ENCODE measurements at regions not wholly inside any gene's neighbourhood (a gene's known extent, or its start where the extent isn't known, plus 50 kb on each side); places are given as distances from the start of the nearest gene placed in this dataset.
"Not testable (repeated sequence)": the region's sequence is repeated elsewhere in the genome, so short reads cannot be mapped to it uniquely, and the experiment has no call there.

GRCh38 chr20:52423536-52424140 is 232.1 kb upstream of the ZFP64 start:
- not testable (repeated sequence) for DNase-seq

DNA sequence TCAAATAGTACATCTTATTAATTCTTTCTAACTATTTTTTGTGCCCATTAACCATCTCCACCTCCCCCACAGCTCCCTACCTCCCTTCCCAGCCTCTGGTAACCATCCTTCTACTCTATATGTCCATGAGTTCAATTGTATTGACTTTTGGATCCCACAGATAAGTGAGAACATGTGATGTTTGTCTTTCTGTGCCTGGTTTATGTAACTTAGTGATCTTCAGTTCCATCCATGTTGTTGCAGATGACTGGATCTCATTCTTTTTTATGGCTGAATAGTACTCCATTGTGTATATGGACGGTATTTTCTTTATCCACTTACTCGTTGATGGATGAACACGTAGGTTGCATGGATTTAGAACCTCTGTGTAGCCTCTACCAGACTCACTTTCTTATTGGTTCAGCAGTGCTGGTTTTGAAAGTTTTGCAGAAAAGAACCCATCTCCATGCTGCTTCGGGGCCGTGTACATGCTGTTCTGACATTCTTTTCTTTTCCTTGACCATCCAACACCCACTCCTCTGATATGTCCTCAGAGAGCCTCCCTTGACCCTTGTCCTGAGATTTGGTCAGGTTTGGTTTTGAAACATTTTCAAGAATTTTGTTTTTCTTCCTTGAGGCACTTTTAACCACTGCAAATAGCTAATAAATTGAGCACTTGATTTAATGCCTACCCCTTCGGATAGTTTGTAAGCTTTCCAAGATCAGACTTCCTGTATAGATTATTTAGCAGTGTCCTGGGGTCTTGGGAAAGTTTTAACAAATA is 231.2 kb upstream of the ZFP64 start:
- DNase-seq: no peak

GRCh38 chr20:52420805-52421204 is 229.2 kb upstream of the ZFP64 start:
- no peak for DNase-seq

DNA sequence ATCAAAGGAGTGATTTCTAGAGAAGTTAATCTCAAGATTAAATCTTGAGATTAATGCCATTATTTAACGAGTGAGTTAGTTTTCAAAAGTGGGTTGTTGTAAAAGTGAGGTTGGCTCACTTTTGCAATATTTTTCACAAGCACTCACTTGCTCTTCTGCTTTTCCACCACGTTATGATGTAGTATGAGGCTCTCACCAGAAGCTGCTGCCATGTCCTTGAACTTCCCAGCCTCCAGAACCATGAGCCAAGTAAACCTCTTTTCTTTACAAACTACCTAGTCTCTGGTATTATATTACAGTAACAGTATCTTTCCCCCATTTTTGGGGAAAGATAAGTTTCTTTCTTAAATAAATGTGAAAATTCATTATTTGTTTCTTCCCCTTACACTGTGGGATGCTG is 227.6 kb upstream of the ZFP64 start:
- DNase-seq: no peak

GRCh38 chr20:52416953-52417352 is 225.4 kb upstream of the ZFP64 start:
- DNase-seq: no peak

DNA sequence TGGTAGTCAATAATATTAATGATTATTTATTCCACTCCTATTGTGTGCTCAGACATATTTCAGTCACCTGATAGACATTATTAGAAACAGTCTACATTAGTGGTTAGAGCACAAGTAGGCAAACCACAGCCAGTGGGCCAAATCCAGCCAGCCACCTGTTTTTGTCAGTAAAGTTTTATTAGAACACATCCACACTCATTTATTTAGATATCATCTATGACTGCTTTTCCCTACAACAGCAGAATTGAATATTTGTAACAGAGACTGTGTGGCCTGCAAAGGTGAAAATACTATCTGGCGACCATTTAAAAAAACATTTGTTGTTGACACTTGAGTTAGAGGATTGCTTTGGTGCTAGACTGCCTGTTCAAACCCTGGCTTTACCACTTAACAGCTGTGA is 220.0 kb upstream of the ZFP64 start:
- no peak for DNase-seq

DNA sequence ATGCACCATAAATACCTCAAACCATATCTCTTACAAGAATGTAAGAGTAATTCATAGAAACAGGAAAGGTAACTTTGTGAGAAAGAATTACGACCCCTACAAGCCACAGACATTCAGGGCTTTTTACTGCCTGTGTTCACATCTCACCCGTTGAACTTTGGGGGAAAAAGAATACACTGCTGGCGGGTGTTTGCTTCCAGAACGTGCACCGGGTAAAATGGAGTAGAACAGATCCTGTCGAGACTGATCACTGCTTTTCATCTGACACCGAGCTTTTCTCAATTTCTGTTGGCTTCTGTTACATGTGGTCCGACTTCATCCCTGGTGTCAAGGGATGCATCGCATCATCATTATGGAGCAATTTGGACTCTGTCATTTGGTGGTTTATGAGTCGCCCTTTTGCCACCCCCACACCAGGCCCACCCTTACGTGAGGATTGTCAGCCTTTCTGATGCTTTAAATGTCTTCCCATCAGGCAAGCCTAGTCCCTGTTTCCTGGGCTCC is 219.2 kb upstream of the ZFP64 start:
- DNase-seq: peak; percentile 36

DNA sequence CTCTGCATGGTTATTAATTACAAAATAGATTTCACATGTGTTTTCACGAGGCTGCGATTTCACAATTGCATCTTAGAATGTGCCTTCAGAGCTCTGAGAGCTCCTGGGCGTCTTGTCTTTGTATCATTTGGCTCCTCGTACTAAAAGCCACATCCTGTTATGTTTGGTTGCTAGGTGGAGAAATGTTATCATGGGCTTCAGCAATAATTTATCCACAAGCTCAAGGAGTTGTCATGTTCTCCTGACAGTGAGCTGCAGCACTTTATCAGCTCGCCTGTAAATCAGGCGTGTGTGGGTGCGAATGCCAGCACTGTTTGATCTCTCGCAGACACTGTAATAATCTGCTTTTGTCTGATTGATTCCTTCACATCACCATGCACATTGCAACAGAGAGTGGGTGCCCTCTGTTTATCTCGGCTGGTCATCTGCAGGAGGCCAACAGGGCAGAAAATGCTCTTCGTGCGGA is 218.6 kb upstream of the ZFP64 start:
- peak; percentile 86 for DNase-seq

DNA sequence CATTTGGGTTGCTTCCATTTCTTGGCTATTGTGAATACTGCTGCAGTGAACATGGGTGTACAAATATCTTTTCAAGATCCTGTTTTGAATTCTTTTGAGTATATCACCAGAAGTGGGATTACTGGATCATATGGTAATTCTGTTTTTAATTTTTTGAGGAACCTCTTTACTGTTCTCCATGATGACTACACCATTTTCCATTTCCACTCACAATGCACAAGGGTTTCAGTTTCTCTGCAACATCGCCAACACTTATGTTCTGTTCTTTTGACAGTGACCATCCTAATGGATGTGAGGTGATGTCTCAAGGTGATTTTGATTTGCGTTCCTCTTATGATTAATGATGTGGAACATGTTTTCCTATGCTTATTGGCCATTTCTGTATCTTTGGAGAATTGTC is 214.4 kb upstream of the ZFP64 start:
- DNase-seq: no peak

DNA sequence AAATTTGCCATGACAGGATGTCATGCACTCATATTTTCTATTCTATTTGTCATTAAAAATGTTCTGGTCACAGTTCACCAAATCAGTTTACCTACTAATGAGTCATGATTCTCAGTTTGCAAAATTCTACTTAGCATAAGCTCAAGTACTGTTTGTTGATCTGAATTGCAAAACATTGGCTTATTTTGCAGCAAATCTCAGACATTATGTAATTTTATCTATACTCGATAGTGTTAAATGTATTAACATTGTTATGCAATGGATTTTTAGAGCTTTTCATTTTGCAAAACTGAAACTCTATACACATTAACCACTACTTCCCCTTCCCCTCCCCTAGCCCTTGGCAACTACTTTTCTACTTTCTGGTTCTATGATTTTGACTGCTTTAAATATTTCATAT is 213.8 kb upstream of the ZFP64 start:
- peak; percentile 46 for DNase-seq

- peak; percentile 53 for DNase-seq
Observed at GRCh38 chr20:52404671-52405070, 213.1 kb upstream of the ZFP64 start.

DNA sequence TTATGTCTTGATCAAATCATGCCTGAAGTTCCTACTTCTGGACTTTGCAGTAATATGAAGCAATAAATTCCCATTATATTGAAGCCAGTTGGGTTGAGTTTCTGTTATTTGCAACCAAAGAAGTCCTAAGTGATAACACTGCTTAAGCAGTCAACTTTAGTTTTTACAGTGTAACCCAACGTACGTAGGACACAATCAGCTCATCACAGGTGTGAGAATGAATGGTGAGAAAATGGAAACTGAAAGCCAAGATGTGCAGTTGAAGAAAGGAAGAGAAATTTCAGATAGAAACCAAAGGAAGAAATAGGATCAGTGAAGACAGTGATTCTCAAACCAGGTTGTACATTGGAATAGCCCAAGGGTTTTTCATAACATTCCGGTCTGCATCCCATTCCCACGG is 211.4 kb upstream of the ZFP64 start:
- DNase-seq: peak; percentile 24

GRCh38 chr20:52402514-52402913 is 210.9 kb upstream of the ZFP64 start:
- DNase-seq: no peak

- DNase-seq: no peak
Observed at GRCh38 chr20:52401431-52401830, 209.9 kb upstream of the ZFP64 start.

DNA sequence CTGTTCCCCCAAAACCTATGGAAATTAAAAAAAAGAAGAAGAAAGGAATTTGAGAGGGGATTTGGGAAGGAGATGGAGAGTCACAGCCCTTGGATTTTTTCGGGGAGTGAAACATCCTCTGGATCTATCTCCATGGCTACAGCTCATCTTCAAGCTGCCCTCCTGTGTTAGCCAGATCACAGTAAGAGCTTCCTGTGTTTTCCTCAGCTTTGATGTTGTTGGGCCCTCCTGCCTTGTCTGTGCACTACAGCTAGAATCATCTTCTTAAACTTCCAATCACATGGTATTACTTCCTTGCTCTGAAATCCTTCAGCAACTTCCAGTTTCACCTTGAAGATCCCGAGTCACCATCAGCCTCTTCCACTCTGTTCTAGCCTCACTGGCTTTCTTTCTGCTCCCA is 207.8 kb upstream of the ZFP64 start:
- DNase-seq: no peak

GRCh38 chr20:52389606-52390005 is 198.0 kb upstream of the ZFP64 start:
- DNase-seq: no peak

- DNase-seq: no peak
Observed at GRCh38 chr20:52383995-52384621, 192.5 kb upstream of the ZFP64 start.

DNA sequence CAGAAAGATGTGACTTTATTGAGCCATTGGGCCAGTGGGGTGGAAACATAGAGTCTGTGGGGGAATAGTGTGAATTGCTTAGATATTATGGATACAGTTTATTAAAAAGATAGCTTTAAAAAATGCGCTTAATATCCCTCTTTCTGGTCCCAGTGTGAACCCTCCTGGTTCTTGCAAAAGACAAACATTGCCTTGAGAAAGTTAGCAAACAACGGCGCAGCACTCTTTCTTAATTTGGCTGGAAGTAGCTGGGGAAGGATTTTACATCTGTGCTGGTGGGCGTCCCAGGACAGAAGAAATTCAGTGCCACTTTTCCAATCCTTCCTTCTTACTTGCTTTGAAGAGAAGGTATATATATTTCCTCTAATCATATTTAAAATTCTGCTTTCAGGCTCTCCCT is 191.4 kb upstream of the ZFP64 start:
- no peak for DNase-seq

- peak; percentile 47 for DNase-seq
Observed at GRCh38 chr20:52379723-52380336, 188.3 kb upstream of the ZFP64 start.

DNA sequence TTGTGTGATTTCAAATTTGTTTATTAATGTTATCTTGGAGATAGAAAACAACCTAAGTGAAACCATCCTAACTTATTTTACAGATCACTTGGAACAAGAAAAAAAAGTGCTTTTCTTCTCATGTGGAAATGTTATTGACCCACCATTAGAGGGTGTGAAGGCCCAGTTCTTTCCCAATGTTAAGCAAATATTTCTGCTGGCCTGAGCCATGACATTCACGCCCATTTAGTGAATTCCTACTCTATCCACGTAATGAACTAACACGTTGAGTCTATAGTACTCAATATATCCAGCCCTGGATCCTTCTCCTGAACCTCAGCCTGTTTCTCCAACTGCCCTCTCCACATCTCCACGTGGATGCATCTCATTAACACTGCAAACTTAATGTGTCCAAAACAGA is 180.6 kb upstream of the ZFP64 start:
- DNase-seq: no peak

DNA sequence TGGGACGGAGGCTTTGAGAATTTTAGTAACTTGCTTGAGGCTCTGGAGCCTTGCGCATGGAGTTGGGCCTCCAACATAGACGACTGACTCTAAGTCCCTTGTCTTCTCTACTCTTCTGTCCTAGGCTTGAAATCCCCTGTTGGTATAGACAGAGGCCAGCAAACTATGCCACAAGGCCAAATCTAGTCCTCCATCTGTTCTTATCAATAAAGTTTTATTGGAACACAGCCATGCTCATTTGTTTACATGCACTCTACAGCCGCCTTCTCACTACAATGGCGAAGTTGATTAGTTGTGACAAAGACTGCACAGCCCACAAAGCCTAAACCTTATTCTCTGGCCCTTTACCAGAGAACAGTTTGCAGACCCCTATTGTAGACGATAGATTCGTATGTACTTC is 174.1 kb upstream of the ZFP64 start:
- no peak for DNase-seq

DNA sequence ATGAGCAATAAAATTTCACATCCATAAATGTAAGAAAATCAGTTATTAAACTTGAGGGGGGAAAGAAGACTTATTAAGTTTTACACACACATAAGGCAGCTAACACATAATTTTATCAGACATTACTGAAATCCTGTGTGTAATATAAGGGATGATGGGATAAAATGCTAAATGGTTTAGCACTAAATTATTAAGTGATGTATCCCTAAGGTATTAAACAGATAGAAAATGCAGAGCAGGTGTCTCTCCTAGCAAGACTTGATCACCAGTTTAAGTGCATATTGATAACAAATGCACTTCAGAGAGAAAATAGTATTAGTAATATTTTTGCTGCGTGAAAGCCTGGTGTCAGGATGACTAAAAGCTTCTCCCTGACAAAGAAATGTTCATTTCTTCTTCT is 172.8 kb upstream of the ZFP64 start:
- no peak for DNase-seq

- no peak for DNase-seq
Observed at GRCh38 chr20:52361650-52362049, 170.1 kb upstream of the ZFP64 start.

GRCh38 chr20:52349806-52350205 is 158.2 kb upstream of the ZFP64 start:
- no peak for DNase-seq

All from CD4-positive, alpha-beta T cell treated with Interleukin-12 subunit alpha and Interleukin-12 subunit beta, for 1 hour (primary cell).